ENCODE measurements at regions not wholly inside any gene's neighbourhood (a gene's known extent, or its start where the extent isn't known, plus 50 kb on each side); places are given as distances from the start of the nearest gene placed in this dataset.

- no peak for TF ChIP-seq EZH2 (IDR thresholded peaks at IDR 0.05)
- no peak for TF ChIP-seq POLR2AphosphoS5 (IDR thresholded peaks at IDR 0.05; ENCODE audit: borderline replicate concordance, low read depth, low read length)
These were observed 61.4 kb downstream of the LRATD1 start for GRCh38 chr2:14693874-14694273.
